ENCODE measurements at regions not wholly inside any gene's neighbourhood (a gene's known extent, or its start where the extent isn't known, plus 50 kb on each side); places are given as distances from the start of the nearest gene placed in this dataset.

- TF ChIP-seq CTCF (IDR thresholded peaks at IDR 0.05) (no peak), POLR2A (IDR thresholded peaks at IDR 0.05) (no peak)
- Histone ChIP-seq H3K36me3 (no peaks in the 10 kb centered on the region), H3K4me3 (no peak overlapping the region), H3K9me3 (no peaks in the 10 kb centered on the region), H3K4me1 (no peaks in the 10 kb centered on the region), H3K27ac (no peak overlapping the region), H3K27me3 (no peaks in the 10 kb centered on the region)
- DNase-seq (no peak), ATAC-seq (no peak)
- 85 to 93% (median 88%) methylated on average over 1 of the region's 1 CpG for WGBS, 4 donors
- intact Hi-C loops (cut with DNase I) = no loop called here
Observed at GRCh38 chr18:54076166-54076565, 148.3 kb downstream of the MBD2 start.

- Histone ChIP-seq H3K4me3 (no peak overlapping the region), H3K27ac (no peak overlapping the region), H3K9me3 (no peaks in the 10 kb centered on the region), H3K27me3 (no peaks in the 10 kb centered on the region), H3K36me3 (no peaks in the 10 kb centered on the region), H3K4me1 (no peaks in the 10 kb centered on the region)
- TF ChIP-seq POLR2A (IDR thresholded peaks at IDR 0.05) = no peak
- no peak for TF ChIP-seq CTCF (IDR thresholded peaks at IDR 0.05)
- DNase-seq (no peak), ATAC-seq (no peak)
- intact Hi-C loops (cut with DNase I) = no loop called here
- 76 to 86% (median 82%) methylated on average over 3 of the region's 3 CpGs for WGBS, 4 donors
Observed at GRCh38 chr18:54075689-54076088, 148.8 kb downstream of the MBD2 start.

- no peak for TF ChIP-seq POLR2A (IDR thresholded peaks at IDR 0.05)
- no peak for TF ChIP-seq CTCF (IDR thresholded peaks at IDR 0.05)
- intact Hi-C loops (cut with DNase I) = no loop called here
- no peak overlapping the region for H3K4me3 ChIP-seq
- H3K27ac ChIP-seq = no peak overlapping the region
- no peak for DNase-seq
- H3K9me3 ChIP-seq = no peaks in the 10 kb centered on the region
- no peaks in the 10 kb centered on the region for H3K36me3 ChIP-seq
- H3K4me1 ChIP-seq = no peaks in the 10 kb centered on the region
- no peak for ATAC-seq
- no peaks in the 10 kb centered on the region for H3K27me3 ChIP-seq
- 32 to 83% (median 42%) methylated on average over 1 of the region's 1 CpG for WGBS, 4 donors
Observed at GRCh38 chr18:54069729-54070128, 154.7 kb downstream of the MBD2 start.

GRCh38 chr18:54060343-54061005 lies 164.0 kb downstream of the MBD2 start:
- intact Hi-C loops (cut with DNase I) = no loop called here
- Histone ChIP-seq H3K36me3 (no peaks in the 10 kb centered on the region), H3K9me3 (no peaks in the 10 kb centered on the region), H3K4me3 (no peak overlapping the region), H3K4me1 (no peaks in the 10 kb centered on the region), H3K27ac (no peak overlapping the region), H3K27me3 (no peaks in the 10 kb centered on the region)
- ATAC-seq (no peak), DNase-seq (no peak)
- whole genome bisulfite sequencing, 4 donors = 84 to 93% (median 87%) methylated on average over 3 of the region's 3 CpGs
- TF ChIP-seq CTCF (IDR thresholded peaks at IDR 0.05) = no peak
